PC-9 (cell line): ENCODE measurements at regions not wholly inside any gene's neighbourhood (a gene's known extent, or its start where the extent isn't known, plus 50 kb on each side); places are given as distances from the start of the nearest gene placed in this dataset.

Experiments used
- BruUV-seq: library from RNA; stranded (reverse); fragments of 400-500 nt; replicated peaks from 2 replicates; lab custom pipeline; 2021; lab: Mats Ljungman, UMichigan
- CTCF ChIA-PET: fragments of 300-600 bp; sonication (Branson Sonifier 250); formaldehyde crosslinking; loops from one replicate; lab custom pipeline; 2022; ENCODE audit warnings: antibody characterized with exemption; lab: Charles Lee
- POLR2A ChIA-PET: fragments of 300-600 bp; sonication (Branson Sonifier 250); formaldehyde crosslinking; loops from one replicate; lab custom pipeline; 2022; ENCODE audit warnings: antibody characterized with exemption; ENCODE audit not compliant: unreplicated experiment; lab: Charles Lee
- DNase-seq, 2 experiments: peaks; one replicate each; pipeline versions ENCODE4 v3.0.0 to v3.0.0-alpha.2; 2015 to 2022; ENCODE audit warnings: mixed read lengths in 1 of 2
- H2AFZ ChIP-seq: fragments of 200-600 bp; sonication (generic); 2 replicates; pipeline ENCODE4 v1.8.1; 2017; ENCODE audit warnings: antibody characterized with exemption
- H3F3A ChIP-seq: fragments of 200-600 bp; sonication (generic); 2 replicates; pipeline ENCODE4 v1.8.1; 2017; ENCODE audit warnings: antibody characterized with exemption, mild to moderate bottlenecking, low read depth; ENCODE audit not compliant: insufficient read depth
- H3K27ac ChIP-seq: fragments of 200-600 bp; sonication (generic); 2 replicates; pipeline ENCODE4 v1.6.1; 2016; ENCODE audit warnings: mixed run types
- H3K27me3 ChIP-seq: fragments of 200-600 bp; sonication (generic); 2 replicates; pipeline ENCODE4 v1.6.1; 2016; ENCODE audit warnings: low read depth, mixed run types; ENCODE audit not compliant: insufficient read depth
- H3K36me3 ChIP-seq: fragments of 200-600 bp; sonication (generic); 2 replicates; pipeline ENCODE4 v1.6.1; 2016; ENCODE audit warnings: low read depth, mixed run types
- H3K4me1 ChIP-seq: fragments of 200-600 bp; sonication (generic); replicated peaks from 2 replicates; pipeline ENCODE4 v1.6.1; 2016; ENCODE audit warnings: mixed run types; ENCODE audit not compliant: insufficient read depth
- H3K4me2 ChIP-seq: fragments of 200-600 bp; sonication (generic); 2 replicates; pipeline ENCODE4 v1.6.1; 2017; ENCODE audit warnings: mixed run types
- H3K4me3 ChIP-seq: fragments of 200-600 bp; sonication (generic); 2 replicates; pipeline ENCODE4 v1.6.1; 2016; ENCODE audit warnings: mixed run types
- H3K79me2 ChIP-seq: fragments of 200-600 bp; sonication (generic); 2 replicates; pipeline ENCODE4 v1.6.1; 2017; ENCODE audit warnings: low read depth, mixed run types
- H3K9me2 ChIP-seq: fragments of 200-600 bp; sonication (generic); 2 replicates; pipeline ENCODE4 v1.8.1; 2017; ENCODE audit warnings: mild to moderate bottlenecking; ENCODE audit not compliant: insufficient read depth
- H3K9me3 ChIP-seq: fragments of 200-600 bp; sonication (generic); 2 replicates; pipeline ENCODE4 v1.8.1; 2016; ENCODE audit warnings: low read depth; ENCODE audit not compliant: insufficient read depth
- H4K20me1 ChIP-seq: fragments of 200-600 bp; sonication (generic); 2 replicates; pipeline ENCODE4 v1.8.1; 2017; ENCODE audit not compliant: insufficient read depth
- EZH2 ChIP-seq: fragments of 200-600 bp; sonication (generic); IDR thresholded peaks from 2 replicates; pipeline ENCODE4 v1.8.0; 2017; ENCODE audit warnings: antibody characterized with exemption, low read depth
- intact Hi-C: fragments of 100-400 bp; cut with micrococcal nuclease; formaldehyde crosslinking; loops from one replicate; pipeline ENCODE4 v1.10.0; 2022; ENCODE audit not compliant: unreplicated experiment
- TF ChIP-seq, protein P1 (sequence below): fragments of 200-600 bp; sonication (generic); conservative IDR thresholded peaks from 2 replicates; pipeline ENCODE4 v1.6.1; 2017; ENCODE audit warnings: mixed run types, antibody characterized with exemption, mild to moderate bottlenecking, moderate library complexity

DNA sequence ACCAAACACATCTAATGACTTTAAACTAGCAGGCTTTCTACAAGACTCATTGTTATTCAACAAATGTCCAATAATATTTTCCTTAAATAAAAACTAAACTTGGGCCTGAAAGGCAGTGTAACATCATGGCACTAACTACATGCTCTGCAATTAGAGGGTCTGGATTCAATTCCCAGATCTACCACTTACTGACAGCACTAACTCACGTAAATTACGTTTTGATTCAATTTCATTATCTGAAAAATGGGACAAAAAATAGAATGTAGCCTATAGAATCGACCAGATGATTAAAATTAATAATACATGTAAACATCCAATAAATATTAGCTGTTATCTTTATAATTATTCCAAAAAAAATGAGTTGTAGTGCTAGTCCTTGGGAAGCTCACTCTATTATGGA is 98.0 kb upstream of the DDX18 start:
- ChIA-PET POLR2A (no interaction called here), CTCF (no interaction called here)
- no peak for TF ChIP-seq EZH2
- TF ChIP-seq, protein P1, sequence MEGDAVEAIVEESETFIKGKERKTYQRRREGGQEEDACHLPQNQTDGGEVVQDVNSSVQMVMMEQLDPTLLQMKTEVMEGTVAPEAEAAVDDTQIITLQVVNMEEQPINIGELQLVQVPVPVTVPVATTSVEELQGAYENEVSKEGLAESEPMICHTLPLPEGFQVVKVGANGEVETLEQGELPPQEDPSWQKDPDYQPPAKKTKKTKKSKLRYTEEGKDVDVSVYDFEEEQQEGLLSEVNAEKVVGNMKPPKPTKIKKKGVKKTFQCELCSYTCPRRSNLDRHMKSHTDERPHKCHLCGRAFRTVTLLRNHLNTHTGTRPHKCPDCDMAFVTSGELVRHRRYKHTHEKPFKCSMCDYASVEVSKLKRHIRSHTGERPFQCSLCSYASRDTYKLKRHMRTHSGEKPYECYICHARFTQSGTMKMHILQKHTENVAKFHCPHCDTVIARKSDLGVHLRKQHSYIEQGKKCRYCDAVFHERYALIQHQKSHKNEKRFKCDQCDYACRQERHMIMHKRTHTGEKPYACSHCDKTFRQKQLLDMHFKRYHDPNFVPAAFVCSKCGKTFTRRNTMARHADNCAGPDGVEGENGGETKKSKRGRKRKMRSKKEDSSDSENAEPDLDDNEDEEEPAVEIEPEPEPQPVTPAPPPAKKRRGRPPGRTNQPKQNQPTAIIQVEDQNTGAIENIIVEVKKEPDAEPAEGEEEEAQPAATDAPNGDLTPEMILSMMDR: no peak
- no peak overlapping the region for H3K4me2 ChIP-seq
- H3K27ac ChIP-seq: no peak overlapping the region
- no peaks in the 10 kb centered on the region for H3K4me1 ChIP-seq
- DNase-seq: no peak
- H3K36me3 ChIP-seq: no peaks in the 10 kb centered on the region
- H3K4me3 ChIP-seq: no peak overlapping the region
- no TSS peak for BruUV-seq
- no peaks in the 10 kb centered on the region for H4K20me1 ChIP-seq
- H2AFZ ChIP-seq: no peak overlapping the region
- no peaks in the 10 kb centered on the region for H3K9me2 ChIP-seq
- intact Hi-C loops: no loop called here
- H3K9me3 ChIP-seq: no peaks in the 10 kb centered on the region
- H3K79me2 ChIP-seq: no peaks in the 10 kb centered on the region
- no peaks in the 10 kb centered on the region for H3F3A ChIP-seq
- H3K27me3 ChIP-seq: peaks cover 66% of the 10 kb centered on the region

DNA sequence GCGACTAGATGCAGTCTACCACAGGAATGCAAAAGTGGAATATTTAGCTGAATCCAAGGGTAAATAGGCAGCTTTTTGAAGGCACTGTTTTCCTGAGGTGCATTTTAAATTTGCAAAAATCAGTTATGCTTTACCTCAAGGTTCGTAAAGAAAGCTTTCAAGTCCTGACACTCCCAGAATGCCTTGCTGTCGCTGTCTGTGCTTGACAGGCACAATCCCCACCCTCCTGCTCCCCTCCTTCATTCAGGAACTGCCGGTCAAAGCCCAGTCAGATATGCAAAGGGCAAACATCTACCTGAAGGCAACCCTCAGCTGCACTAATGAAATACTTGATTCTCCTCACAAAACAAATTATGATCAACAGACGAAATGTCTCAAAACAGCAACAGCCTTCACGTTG is 97.4 kb upstream of the DDX18 start:
- Histone ChIP-seq H3K4me2 (no peak overlapping the region), H3K79me2 (no peaks in the 10 kb centered on the region), H2AFZ (no peak overlapping the region), H3K27me3 (peaks cover 71% of the 10 kb centered on the region), H3K27ac (no peak overlapping the region), H3F3A (no peaks in the 10 kb centered on the region), H3K9me2 (no peaks in the 10 kb centered on the region), H3K4me1 (no peaks in the 10 kb centered on the region), H3K9me3 (no peaks in the 10 kb centered on the region), H3K4me3 (no peak overlapping the region), H3K36me3 (no peaks in the 10 kb centered on the region), H4K20me1 (no peaks in the 10 kb centered on the region)
- intact Hi-C loops: no loop called here
- no peak for DNase-seq
- POLR2A ChIA-PET: no interaction called here
- TF ChIP-seq, protein P1: no peak
- TF ChIP-seq EZH2: no peak
- CTCF ChIA-PET: no interaction called here
- BruUV-seq: no TSS peak

- CTCF ChIA-PET: no interaction called here
- intact Hi-C loops: no loop called here
- Histone ChIP-seq H3K27ac (no peak overlapping the region), H3K4me1 (no peaks in the 10 kb centered on the region), H3K36me3 (no peaks in the 10 kb centered on the region), H2AFZ (no peak overlapping the region), H3K27me3 (peaks cover 81% of the 10 kb centered on the region), H3K9me3 (no peaks in the 10 kb centered on the region), H3K79me2 (no peaks in the 10 kb centered on the region), H4K20me1 (no peaks in the 10 kb centered on the region), H3K4me2 (no peak overlapping the region), H3K4me3 (no peak overlapping the region), H3F3A (no peaks in the 10 kb centered on the region), H3K9me2 (no peaks in the 10 kb centered on the region)
- DNase-seq: no peak
- POLR2A ChIA-PET: no interaction called here
- BruUV-seq: no TSS peak
- TF ChIP-seq, protein P1: no peak
- no peak for TF ChIP-seq EZH2
Observed at GRCh38 chr2:117718048-117718447, 96.4 kb upstream of the DDX18 start.
